ENCODE measurements at regions not wholly inside any gene's neighbourhood (a gene's known extent, or its start where the extent isn't known, plus 50 kb on each side); places are given as distances from the start of the nearest gene placed in this dataset.

- TF ChIP-seq EZH2phosphoT487 (IDR thresholded peaks at IDR 0.05; ENCODE audit: unreplicated experiment) (no peak), POLR2AphosphoS5 (IDR thresholded peaks at IDR 0.05; ENCODE audit: low read depth) (no peak), CTCF (conservative IDR thresholded peaks at IDR 0.05; ENCODE audit: low read depth in 2 of 2) (no peak), REST (IDR thresholded peaks at IDR 0.05; ENCODE audit: unreplicated experiment) (no peak), EZH2 (IDR thresholded peaks at IDR 0.05; ENCODE audit: low read depth, unreplicated experiment) (no peak), CREB1 (CRISPR knock-in tag; IDR thresholded peaks at IDR 0.05; ENCODE audit: low read depth) (no peak), NANOG (IDR thresholded peaks at IDR 0.05; ENCODE audit: borderline replicate concordance) (no peak), JUNB (IDR thresholded peaks at IDR 0.05; ENCODE audit: unreplicated experiment) (no peak), ETS1 (IDR thresholded peaks at IDR 0.05) (no peak), ZNF114 (CRISPR knock-in tag; IDR thresholded peaks at IDR 0.05) (no peak), ZNF331 (CRISPR knock-in tag; IDR thresholded peaks at IDR 0.05; ENCODE audit: low read depth) (no peak)
Measured at GRCh38 chr2:102080451-102081242, 61.9 kb upstream of the IL1R1 start.
